ENCODE measurements at regions not wholly inside any gene's neighbourhood (a gene's known extent, or its start where the extent isn't known, plus 50 kb on each side); places are given as distances from the start of the nearest gene placed in this dataset.

DNA sequence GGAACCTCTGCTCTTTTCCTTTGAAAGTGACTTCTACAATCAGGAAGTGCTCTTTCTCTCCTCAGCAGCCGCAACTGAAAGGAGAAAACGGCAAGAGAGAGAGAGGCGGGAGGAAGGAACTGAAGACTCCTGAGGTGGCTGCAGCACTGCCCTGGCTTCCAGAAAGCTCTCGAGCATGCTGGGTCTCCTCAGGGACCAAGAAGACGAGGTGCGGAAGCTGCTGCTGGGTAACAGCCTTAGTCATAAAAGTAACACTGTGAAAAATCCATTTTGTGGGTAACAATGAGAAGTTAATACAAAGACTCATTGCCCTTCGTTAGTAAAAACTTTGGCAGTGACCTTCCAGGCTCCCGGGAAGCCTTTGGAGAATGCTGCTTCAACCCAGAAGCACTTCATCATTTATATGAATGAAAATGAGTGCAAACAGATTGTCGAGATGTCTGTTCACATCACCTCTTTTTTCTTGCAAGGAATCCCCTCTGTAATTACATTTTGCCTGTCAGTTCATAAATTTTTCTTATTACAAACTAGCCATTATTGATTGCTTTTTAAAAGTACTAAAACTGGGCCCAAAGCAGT lies 473.4 kb downstream of the SOX6 start:
- no peak for DNase-seq (ENCODE audit: low spot score)

DNA sequence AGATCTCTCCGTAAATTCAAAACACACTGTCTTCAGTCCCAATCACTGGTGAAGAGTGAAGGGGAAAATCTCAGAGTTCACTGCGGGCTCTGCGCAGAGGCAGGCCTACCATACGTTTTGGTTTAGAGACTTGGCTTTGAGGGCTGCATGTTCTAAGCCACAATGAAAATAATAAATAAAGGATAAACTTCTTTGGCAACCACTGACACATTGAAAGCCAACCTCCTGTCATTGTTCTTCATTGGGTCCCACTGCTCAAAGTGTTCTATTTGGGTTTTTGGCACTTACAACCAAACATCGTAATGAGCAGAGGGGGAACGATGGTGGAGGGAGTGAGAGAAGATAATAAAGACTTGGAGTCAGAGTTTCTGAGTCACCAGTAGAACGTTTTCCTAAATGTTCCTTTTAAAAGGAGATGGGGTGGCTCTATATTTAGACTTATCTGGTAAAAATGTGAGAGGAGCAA lies 472.9 kb downstream of the SOX6 start:
- DNase-seq (ENCODE audit: low spot score), result no peak

DNA sequence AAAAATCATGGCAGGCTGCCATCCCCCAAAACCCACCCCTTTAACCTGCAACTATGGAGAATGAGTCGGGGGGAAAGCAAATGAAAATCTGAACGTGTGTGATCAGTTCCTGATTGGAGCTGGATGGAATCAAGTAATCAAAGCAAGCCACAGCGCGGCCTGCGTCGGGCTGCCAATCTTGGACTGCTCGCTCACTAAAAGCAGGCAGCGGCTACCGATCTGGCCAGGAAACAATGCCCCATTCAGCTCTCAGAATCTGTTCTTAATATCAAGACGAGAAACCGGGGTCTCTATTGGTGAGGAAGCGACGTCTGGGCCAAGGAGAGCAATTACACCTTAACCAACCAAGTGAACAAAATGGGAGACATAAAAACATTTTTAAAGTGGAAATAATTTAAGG lies 472.2 kb downstream of the SOX6 start:
- DNase-seq (ENCODE audit: low spot score), result no peak

DNA sequence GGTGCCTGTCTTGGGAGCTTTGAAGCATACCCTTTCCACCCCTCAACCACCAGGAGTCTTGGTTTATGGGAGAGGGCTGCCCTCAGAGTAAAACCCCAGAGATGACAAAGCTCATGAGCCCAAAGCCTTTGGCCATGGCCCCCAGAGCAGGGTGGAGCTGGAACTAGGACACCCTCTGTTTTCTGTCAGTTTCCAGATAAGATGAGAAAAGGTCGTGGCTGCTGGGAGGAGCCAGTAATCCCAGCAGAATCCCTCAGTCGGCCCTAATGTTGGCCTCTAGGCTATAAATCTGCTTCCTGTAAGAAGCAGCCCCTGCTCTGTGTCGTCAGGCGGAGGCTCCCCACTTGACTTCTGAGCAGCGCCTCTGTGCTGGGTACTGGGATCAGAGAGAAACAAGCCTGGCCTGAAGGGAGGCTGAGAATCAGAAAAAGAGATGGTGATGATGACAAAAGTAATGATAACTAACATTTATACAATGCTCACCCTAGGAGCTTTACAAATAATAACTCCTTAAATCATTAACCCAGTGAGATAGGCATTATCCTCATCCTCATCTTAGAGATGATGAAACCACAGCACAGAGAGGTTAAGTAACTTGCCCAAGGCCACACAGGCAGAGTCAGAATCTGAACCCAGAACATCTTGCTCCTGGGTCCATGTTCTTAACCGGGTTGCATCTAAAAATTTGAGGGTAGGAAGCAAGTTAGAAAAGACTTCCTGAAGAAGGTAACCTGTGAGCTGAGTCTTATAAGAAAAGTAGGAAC lies 471.4 kb downstream of the SOX6 start:
- no peak for DNase-seq (ENCODE audit: low spot score)

DNA sequence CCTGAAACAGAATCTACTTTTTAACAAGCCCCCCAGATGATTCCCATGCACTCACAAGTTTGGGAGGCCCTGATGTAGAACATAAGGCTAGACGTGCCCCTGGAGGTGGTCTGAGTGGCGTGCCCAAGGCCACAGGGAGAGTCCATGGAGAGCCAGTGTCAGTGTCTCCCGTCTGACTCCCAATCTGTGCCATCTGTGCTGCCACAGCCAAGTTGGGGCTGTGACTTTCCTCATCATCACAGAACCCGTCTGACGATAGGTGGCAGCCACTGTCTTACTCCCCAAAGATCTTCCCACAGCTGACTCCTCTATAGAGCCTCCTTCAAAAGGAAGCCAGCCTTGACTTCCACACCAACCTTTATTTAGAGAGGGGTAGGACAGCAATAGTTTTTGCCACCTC lies 470.5 kb downstream of the SOX6 start:
- DNase-seq (ENCODE audit: low spot score), result no peak

DNA sequence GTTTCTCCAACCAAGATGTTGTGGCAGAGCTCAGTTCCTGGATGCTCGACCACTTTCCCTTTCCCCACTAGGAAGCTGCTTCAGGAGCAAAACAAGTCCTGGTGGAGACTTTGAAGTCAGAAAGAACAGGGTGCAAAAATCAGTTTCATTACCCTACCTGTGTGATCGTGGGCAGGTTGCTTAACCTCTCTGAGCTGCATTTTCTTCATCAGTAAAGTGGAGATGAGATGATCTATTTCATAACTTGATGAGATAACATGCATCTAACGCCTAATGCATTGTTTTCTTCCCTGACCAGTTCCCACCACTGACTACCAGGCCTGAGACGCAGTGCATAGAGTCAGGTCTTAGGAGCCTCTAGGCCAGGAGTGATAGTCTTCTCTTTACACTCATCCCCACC lies 470.0 kb downstream of the SOX6 start:
- no peak for DNase-seq (ENCODE audit: low spot score)

DNA sequence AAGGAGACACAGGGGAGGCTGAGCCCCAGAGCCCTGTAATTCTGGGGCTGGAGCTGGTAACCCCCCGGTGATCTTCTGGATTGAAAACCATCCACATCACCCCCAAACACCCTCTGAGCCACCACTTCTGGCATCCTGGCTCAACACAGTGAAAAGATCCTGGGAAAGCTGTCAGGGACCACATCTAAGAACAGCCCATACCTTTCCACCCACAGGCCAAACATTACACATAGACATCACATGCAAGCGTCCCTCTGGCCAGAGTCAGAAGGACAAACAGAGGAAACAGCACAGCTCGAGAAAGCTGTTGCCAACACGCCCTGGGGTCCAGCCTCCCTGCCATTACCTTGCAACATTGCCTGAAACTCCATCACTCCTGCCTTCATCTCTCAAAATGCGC lies 469.5 kb downstream of the SOX6 start:
- DNase-seq (ENCODE audit: low spot score), result no peak

DNA sequence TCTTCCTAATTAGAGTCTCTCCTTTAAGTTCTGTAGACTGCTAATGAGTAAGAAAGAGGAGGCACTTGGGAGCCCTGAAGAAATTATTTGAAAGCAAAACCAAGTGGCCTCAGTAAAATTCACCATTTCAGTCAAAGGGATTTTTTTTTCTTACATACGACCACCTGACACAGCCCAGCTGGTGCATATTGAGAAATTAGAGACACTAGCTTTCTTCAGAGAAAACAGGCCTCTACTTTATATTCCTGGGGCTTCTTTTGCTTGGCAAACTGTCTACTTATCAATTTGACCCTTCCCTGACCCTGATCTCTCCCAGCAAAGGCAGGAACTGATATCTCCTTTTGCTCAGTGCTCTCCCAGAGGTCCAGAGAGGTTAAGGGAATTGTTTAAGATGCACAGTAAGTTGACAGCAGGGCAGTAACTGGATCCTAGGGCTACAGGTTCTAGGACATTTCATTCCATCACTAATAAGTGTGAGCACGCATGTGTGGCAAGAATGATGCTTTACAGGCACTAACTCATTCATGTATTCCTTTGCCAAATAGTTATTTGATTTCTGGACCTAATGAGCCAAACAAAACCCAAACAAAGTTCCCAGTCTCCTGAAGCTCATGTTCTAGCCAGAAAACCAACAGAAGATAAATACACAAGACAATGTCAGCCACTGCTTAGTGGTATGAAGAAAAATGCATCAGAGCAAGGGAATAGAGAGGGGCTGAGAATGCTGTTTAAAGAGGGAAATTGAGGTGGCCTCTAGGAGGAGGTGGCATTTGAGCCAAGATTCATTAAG lies 467.6 kb downstream of the SOX6 start:
- DNase-seq (ENCODE audit: low spot score), result no peak

DNA sequence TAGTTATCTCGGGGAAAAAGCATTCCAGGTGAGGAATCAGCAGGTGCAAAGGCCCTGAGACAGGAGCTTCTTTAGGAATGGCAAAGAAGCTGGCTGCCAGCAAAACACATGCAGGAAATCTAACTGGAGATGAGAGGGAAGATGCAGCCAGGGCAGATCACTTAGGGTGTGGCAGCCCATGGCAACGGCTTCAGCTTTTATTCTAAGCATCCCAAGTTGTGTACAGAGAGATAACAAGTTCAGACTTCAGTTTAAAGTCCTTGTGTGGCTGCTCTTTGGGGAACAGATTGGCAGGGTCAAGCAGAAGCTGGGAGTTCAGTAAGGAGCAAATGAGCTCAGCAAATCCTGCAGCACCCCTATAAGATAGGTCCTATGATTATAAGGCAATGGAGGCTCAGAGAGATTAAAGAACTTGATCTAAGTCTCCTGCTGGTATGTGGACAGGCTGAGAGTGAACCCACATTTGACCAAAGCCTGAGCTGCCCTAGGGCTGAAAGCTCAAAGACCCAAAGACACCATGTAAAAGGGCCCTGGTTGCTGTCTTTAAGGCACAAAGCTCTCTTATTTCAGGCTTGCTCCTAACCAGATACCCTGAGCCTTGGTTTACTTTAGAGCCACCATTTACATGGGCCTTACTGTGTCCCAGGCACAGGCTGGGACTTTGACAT lies 466.8 kb downstream of the SOX6 start:
- no peak for DNase-seq (ENCODE audit: low spot score)

DNA sequence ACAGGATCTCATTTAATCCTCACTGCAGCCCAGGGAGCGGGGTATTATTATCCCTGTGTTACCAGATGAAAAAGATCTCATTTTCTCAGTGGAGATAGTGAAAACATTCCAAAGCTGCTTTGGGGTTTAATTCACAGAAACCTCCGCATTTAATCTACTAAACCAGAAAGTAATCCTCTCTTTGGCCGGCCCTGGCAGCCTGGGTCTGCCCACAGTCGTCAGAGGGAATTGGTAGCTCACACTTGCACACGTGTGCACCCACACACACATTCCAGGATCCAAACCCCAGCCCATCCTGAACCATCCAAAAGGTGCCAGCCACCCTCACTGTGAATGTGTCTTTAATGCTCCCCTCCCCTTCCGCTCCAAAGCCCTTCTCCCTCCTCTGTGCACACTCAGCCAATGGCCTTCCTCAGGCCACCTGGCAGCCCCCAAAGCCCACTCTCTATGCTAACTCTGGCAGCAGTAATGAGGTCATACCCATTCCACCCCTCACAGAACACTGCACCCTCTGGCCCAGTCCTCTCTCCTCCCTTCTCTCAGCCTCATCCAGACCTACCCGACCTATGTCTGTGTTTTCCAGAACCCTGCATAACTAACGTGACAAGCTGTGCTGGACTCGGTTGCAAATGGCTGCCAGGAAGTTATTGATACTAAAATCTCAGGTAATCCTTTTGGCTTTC lies 466.2 kb downstream of the SOX6 start:
- DNase-seq (ENCODE audit: low spot score), result no peak

DNA sequence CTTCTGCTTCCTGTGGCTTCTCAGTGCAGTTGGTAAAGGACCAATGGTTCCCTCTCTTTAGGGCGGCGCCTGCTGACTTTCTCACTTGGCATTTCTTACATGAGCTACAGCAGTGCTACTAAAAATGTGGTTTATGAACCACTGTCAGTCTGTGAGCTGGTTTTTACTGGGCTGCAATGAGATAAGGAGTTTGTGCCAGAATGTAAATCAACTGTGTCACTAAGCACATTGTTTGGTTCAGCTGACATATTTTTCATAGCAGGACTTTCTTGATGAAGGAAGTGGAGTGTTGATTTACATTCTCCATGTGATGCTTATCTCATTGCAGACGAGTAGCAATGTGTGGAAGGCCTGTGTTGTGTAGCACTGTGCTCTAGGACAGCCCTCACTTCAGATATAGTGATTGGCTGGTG lies 463.3 kb downstream of the SOX6 start:
- DNase-seq (ENCODE audit: low spot score), result no peak

DNA sequence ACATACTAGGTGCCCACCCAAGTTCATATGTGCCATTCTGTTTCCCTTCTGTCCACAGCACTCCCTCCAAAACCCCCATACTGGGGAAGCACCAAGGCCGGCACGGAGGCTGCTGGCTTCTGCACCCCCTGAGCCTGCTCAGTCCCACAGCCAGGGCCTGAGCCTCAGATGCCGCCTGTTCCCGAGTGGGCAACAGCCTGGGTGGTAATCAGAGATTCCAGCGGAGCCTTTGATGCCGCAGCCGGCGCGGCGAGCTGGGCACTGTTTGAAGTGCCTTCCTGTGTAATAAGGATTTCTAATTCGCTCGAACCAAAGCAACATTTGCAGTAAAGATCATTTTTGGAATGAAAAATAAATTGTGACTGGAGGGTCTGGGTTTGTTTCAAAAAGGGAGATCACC lies 460.3 kb downstream of the SOX6 start:
- DNase-seq (ENCODE audit: low spot score), result no peak

DNA sequence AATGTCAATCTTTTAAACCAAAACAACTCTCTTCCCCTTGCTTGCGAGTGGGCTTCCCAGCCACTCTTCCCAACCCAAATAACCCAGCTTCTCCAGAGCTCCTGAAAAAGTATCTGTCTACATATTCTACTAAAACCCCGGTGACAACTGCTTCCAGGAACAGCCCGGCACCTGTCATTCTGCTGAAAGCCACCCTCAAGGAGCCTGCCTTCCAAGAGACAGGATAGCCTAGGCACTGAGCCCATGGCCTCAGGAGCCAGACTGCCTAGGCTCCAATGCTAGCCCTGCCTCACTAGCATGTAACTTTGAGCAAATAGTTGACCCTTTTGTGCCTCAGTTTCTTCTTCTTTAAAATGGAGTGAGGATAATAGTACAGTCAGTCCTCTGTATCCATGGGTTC lies 459.8 kb downstream of the SOX6 start:
- no peak for DNase-seq (ENCODE audit: low spot score)

DNA sequence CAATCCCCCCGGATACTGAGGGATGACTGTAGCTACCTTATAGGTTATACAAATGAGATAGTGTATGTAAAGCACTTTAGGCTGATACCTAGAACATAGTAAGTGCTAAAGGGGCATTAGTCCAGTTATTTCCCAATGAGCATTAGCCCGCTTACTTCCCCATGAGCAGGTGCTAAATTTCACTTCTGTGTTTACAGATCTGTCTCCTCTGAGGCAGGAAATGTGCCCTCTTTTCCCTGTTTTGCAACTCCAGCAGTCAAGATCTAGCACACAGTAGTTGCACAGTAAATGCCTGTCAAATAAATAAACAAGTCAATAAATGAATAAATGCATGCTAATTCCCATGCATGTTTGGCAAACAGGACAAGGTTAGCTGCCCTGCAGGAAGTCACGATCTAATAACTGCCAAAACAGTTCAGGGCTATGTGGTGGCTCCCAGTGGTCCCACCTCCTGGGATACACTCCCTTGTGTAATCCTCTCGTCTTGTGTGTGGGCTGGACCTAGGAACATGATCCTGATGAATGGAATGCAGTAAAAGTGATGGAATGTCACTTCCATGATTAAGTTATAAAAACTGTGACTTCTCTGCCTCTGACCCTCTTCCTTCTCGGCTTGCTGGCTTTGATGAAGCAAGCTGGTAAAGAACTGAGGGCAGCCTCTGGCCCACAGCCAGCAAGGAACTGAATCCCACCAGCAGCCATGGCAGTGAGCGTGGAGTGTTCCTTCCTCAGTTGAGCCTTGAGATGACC lies 459.0 kb downstream of the SOX6 start:
- peak; percentile 23 for DNase-seq (ENCODE audit: low spot score)

DNA sequence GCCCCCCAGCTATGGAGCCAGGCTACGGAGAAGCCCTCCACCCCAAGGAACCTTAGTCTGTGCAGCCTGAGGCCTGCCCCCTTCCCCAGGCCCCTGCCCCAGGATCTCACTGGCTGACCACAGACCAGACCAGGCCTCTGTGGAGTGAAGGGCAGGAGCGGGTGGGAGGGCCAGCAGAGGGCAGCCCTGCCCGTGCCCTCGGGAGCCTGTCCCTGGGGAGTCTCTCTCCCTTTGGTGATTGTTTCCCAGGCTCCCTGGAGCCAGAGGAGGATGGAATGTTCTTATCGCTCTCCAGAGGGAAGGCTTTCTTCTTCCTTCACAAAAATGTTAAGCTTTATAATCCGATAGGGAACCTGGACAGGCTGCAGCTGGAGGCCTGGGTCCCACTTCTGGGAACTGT lies 455.3 kb downstream of the SOX6 start:
- no peak for DNase-seq (ENCODE audit: low spot score)

DNA sequence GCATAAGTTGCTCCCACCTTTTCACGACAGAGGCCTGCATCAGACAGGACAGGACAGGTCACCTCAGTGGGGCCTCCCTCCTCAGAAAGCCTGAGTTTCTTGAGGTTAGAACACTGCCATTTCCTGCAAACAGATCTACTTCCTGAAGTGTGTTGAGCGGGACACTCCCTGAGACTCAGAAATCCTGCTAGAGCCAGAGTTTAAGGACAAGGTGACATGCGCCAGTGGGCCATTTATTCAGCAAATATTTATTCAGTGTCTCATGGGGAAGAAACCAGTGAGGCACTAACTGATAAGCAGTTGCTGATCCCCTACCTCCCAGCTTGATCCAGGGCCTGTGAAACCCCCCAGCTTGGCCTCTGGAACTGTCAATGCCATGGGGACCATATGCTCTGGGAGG lies 454.6 kb downstream of the SOX6 start:
- no peak for DNase-seq (ENCODE audit: low spot score)

DNA sequence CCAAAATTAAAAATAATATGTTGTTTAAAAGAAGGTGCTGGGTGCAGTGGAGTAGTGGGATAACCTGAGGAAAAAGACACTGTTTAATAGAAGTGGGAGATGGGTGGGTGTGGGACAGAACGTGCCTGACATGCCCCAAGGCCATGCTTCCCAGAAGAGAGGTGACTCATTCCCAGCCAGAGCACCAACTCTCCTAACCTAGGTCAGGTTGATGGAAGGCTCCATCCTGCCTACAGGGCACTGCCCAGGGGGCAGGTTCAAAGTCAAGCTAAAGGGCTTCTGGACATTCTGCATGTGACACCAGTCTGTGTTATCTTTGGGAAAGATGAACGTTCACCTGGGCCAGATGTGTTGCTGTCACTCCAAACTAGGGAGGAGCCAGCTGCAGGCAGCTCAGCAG lies 453.1 kb downstream of the SOX6 start:
- no peak for DNase-seq (ENCODE audit: low spot score)

DNA sequence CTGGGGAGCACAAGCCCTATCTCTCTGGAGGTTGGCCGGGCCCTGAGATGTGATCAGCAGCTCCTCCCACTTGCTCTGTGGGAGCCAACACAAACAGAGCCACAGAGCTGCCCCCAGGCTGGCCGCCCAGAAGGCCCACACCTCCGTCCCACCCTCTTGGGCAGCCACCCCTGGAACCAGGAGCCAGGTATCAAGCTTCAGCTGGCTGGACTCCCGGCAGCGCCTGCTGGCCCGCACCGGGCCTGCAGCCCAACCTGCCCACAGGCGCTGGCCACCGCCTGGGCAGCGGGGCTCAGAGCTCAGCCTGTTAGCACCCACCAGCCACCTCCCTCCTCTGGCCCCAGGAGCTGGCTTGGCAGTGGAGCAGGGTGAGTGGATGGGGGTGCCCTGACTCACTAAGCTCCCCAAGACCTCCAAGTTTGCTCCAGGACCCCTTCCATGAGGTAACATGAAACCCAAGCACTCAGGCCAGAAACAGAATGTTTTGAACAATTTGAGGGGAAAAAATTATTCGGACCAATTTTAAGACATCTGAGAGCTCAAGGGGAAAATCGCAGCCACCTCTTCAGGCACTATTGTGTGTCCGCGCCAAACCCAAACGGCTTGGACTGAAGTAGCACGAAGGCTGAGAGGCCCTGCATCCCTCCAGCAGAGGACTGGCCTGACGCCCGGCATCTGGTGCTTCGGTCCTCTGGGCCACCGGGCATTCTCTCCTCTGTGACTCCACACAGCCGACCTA lies 450.8 kb downstream of the SOX6 start:
- DNase-seq (ENCODE audit: low spot score), result no peak

DNA sequence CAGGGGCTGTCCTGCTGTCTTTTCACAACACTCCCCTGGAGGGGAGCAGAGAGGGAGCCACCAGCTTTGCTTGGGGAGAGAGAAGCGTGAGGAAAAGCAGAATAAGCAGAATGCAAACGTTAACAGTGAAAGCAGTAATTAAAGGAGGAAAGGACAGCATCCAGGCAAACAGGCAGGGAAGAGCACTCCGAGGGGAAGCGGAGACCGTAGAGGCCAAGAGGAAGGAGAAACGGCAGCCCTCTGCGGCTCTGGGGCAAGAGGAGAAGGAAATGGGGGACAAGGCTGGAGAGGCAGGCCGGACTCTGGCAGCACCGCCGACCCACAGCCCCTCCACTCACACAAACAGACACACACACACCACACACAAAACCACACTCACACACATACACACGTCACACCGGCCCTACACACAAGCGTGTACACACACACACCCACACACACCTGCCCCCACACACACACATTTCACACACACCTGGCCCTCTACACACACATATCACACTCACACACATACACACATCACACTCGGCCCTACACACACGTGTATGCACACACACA lies 449.8 kb downstream of the SOX6 start:
- no peak for DNase-seq (ENCODE audit: low spot score)

DNA sequence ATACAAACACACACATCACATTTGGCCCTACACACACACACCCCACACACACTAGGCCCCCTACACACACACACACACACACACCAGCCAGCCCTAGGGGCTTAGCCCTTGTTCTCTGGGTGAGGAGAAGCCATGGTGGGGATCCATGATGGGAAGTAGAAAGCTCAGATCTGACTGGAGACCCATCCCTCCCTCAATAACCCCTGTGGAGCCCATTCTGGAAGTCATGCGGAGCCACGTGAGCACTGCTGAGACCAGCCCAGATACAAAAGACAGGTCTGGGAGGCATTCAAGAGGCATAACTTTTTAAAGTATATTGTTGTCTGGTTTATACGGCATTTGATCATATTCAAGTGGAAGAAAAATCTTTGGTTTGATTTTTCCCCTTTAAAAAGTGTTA lies 448.5 kb downstream of the SOX6 start:
- DNase-seq (ENCODE audit: low spot score), result no peak
